ENCODE measurements at regions not wholly inside any gene's neighbourhood (a gene's known extent, or its start where the extent isn't known, plus 50 kb on each side); places are given as distances from the start of the nearest gene placed in this dataset.

DNA sequence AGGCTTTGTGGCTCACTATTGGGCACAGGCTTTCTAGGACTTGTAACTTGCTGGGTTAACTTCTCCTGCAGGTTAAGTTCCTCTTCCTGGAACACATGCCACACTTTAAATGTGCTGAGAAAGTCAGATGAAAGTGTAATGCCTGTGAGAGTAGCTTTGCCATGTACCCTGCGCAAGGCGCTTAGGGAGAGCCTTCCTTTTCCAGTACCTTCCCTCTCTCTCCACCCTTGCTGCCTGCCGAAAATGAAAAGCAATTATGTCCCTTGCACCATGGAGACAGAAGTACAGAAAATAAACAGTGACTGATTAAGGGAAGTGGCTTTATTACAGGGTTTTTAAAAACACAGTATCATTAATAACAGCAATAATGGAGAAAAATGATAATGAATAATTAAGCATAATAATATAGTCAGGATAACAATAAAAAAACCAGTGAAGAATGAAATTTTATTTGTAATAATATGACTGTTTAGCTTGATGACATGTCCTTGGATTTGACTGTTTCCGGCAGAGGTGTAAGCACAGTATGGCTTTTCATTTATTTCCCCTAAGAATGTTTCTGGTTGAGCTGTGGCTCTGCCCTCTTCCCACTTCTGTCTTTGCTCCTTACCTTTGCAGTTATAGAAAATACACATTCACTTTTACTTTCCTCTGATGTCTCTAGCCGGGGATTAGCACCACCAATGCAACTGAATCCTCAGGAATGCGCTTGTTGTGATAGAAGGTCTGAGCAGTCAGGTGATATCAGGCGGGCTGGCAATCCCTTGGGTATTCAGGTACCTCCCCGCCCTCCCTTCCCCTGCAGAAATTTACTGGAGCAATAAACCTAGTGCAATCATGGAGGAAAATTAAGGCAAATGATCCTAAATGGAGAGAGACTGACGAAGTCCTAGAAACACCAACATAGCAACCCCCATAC lies 472.3 kb upstream of the CITED2 start:
- Histone ChIP-seq H3K27me3 (no peaks in the 10 kb centered on the region), H3K36me3 (no peaks in the 10 kb centered on the region), H3K27ac (peak overlapping the region in 2 of 4 donors; percentile 28 to 62), H3K9me3 (no peaks in the 10 kb centered on the region), H3K4me1 (peaks cover 0 to 7% (median 0%) of the 10 kb centered on the region in 4 donors), H3K4me3 (peak overlapping the region in 1 of 4 donors; percentile 11)
- TF ChIP-seq, protein P1, sequence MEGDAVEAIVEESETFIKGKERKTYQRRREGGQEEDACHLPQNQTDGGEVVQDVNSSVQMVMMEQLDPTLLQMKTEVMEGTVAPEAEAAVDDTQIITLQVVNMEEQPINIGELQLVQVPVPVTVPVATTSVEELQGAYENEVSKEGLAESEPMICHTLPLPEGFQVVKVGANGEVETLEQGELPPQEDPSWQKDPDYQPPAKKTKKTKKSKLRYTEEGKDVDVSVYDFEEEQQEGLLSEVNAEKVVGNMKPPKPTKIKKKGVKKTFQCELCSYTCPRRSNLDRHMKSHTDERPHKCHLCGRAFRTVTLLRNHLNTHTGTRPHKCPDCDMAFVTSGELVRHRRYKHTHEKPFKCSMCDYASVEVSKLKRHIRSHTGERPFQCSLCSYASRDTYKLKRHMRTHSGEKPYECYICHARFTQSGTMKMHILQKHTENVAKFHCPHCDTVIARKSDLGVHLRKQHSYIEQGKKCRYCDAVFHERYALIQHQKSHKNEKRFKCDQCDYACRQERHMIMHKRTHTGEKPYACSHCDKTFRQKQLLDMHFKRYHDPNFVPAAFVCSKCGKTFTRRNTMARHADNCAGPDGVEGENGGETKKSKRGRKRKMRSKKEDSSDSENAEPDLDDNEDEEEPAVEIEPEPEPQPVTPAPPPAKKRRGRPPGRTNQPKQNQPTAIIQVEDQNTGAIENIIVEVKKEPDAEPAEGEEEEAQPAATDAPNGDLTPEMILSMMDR (IDR thresholded peaks at IDR 0.05): no peak
- TF ChIP-seq POLR2A (IDR thresholded peaks at IDR 0.05): no peak
- peak in 1 of 3 donors; percentile 47 for DNase-seq

DNA sequence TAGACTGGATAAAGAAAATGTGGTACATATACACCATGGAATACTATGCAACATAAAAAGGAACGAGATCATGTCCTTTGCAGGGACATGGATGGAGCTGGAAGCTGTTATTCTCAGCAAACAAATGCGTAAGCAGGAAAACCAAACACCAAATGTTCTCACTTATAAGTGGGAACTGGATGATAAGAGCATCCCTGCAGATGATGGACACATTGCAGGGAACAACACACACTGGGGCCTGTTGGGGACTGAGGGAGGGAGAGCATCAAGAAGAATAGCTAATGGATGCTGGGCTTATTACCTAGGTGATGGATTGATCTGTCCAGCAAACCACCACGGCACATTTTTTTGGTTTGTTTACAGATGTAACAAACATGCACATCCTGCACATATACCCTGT lies 470.5 kb upstream of the CITED2 start:
- Histone ChIP-seq H3K27ac (no peak overlapping the region), H3K27me3 (no peaks in the 10 kb centered on the region), H3K9me3 (no peaks in the 10 kb centered on the region), H3K4me1 (peaks cover 0 to 10% (median 5%) of the 10 kb centered on the region in 4 donors), H3K4me3 (no peak overlapping the region), H3K36me3 (no peaks in the 10 kb centered on the region)
- TF ChIP-seq, protein P1 (IDR thresholded peaks at IDR 0.05): no peak
- no peak for TF ChIP-seq POLR2A (IDR thresholded peaks at IDR 0.05)
- no peak for DNase-seq

DNA sequence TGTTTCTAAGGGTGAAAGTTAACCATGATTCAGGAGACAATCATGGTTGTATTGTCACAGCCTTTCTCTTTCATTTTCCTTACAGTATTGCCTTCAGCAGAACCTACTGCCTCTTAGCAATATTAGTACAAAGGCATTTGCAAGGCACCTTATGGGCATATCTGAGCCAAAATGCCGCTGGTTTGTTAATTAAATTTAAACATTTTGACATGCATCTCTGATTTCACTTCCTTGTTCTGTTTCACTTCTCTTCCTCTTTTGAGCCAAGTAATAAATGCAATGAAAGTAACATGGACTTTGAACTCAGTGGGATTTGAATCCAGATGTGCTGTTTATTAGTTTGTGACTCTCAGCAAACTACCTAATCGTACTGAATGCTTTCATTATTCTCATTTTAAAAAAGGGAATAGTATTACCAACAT lies 467.4 kb upstream of the CITED2 start:
- H3K4me1 ChIP-seq: peaks cover 0 to 5% (median 4%) of the 10 kb centered on the region in 4 donors
- DNase-seq: no peak
- H3K27me3 ChIP-seq: no peaks in the 10 kb centered on the region
- H3K27ac ChIP-seq: peak overlapping the region in 2 of 4 donors; percentile 10 to 77
- H3K36me3 ChIP-seq: no peaks in the 10 kb centered on the region
- peak overlapping the region in 1 of 4 donors; percentile 24 for H3K4me3 ChIP-seq
- no peaks in the 10 kb centered on the region for H3K9me3 ChIP-seq
- TF ChIP-seq, protein P1 (IDR thresholded peaks at IDR 0.05): no peak
- no peak for TF ChIP-seq POLR2A (IDR thresholded peaks at IDR 0.05)

DNA sequence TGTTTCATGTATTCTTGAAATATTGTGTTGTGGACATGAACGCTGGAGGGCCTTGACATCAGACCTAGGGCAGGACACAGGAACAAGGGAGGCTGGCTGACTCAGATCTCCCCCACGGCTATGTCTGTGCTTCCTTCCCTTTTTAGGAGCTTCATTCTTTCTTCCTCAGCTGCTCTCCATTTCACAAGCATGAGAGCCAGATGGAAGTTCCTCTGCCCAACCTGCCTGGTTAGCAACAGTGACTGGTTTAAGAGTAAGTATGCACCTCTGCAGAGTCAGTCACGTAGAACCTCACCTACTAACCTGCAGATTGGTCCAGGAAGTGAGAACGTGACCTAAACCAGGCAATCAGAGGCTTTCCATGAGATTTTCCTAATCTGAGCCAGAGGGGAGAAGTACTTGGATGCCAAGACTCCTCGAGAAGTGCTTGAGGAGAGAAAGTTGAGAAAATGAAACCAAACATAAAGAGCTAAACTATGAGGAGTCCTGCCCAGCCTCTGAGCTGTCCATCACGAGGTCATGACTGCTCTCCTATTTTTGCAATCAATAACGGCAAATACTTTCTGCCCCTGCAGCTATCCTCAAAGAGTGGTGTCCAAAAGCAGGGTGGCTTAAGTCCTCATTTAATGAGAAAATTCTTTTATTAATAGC lies 465.2 kb upstream of the CITED2 start:
- TF ChIP-seq POLR2A (IDR thresholded peaks at IDR 0.05): no peak
- TF ChIP-seq, protein P1 (IDR thresholded peaks at IDR 0.05): no peak
- Histone ChIP-seq H3K27ac (peak overlapping the region in 1 of 4 donors; percentile 52), H3K27me3 (no peaks in the 10 kb centered on the region), H3K4me3 (peak overlapping the region in 1 of 4 donors; percentile 13), H3K4me1 (peaks cover 0 to 5% (median 4%) of the 10 kb centered on the region in 4 donors), H3K9me3 (no peaks in the 10 kb centered on the region), H3K36me3 (no peaks in the 10 kb centered on the region)
- DNase-seq: peak in 1 of 3 donors; percentile 56

DNA sequence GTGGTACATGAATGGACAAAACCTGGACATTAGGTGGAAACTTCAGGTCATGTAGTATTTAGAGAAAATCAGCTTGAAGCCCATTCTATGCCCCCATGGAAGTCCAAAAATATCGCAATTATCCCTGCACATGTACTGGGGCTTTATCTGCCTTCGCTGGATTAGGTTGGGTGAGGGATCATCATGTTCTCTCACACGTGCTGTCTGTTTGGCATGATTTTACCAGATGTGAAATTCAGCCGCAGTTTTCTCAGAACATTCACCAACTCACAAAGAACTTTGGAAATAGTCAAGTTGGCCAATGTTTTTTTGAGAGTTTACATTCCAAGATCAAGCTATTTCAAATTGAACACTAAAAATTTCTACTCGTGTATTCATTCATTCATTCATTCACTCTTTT lies 459.8 kb upstream of the CITED2 start:
- no peak for DNase-seq
- Histone ChIP-seq H3K27ac (no peak overlapping the region), H3K9me3 (no peaks in the 10 kb centered on the region), H3K36me3 (no peaks in the 10 kb centered on the region), H3K27me3 (no peaks in the 10 kb centered on the region), H3K4me1 (no peaks in the 10 kb centered on the region), H3K4me3 (no peak overlapping the region)
- TF ChIP-seq, protein P1 (IDR thresholded peaks at IDR 0.05): no peak
- no peak for TF ChIP-seq POLR2A (IDR thresholded peaks at IDR 0.05)

All from Peyer's patch (tissue), 4 donors.